H1 (cell line): ENCODE measurements at regions not wholly inside any gene's neighbourhood (a gene's known extent, or its start where the extent isn't known, plus 50 kb on each side); places are given as distances from the start of the nearest gene placed in this dataset.

Experiments used
- TF ChIP-seq, protein P1 (sequence below): IDR thresholded peaks from 2 replicates; pipeline ENCODE4 v1.6.1; 2012; ENCODE audit warnings: low read length, inconsistent platforms

GRCh38 chr21:38165466-38166172 is 91.2 kb upstream of the KCNJ15 start (continued):
- TF ChIP-seq, protein P1, sequence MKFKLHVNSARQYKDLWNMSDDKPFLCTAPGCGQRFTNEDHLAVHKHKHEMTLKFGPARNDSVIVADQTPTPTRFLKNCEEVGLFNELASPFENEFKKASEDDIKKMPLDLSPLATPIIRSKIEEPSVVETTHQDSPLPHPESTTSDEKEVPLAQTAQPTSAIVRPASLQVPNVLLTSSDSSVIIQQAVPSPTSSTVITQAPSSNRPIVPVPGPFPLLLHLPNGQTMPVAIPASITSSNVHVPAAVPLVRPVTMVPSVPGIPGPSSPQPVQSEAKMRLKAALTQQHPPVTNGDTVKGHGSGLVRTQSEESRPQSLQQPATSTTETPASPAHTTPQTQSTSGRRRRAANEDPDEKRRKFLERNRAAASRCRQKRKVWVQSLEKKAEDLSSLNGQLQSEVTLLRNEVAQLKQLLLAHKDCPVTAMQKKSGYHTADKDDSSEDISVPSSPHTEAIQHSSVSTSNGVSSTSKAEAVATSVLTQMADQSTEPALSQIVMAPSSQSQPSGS, result no peak
